ENCODE measurements at regions not wholly inside any gene's neighbourhood (a gene's known extent, or its start where the extent isn't known, plus 50 kb on each side); places are given as distances from the start of the nearest gene placed in this dataset.

DNA sequence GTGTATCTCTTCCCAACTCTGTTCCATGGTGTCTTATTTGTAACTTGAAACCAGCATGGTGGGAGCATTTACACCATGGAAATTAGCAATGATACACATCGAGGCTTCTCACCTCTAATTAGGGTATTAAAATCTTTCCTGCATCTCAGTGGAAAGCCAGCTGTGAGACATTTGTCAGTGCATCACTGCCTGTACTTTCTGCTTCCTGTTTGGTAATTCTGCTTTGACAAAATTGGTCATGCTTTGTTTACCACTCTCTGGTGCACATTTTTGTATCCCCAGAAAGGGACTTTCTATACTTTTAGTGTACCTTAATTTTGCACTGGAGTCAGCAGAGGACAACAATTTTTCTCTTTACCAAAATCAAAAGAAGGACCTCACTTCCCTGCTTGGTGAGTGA lies 402.1 kb downstream of the PDCD6IP start:
- FAIRE-seq: no peak

DNA sequence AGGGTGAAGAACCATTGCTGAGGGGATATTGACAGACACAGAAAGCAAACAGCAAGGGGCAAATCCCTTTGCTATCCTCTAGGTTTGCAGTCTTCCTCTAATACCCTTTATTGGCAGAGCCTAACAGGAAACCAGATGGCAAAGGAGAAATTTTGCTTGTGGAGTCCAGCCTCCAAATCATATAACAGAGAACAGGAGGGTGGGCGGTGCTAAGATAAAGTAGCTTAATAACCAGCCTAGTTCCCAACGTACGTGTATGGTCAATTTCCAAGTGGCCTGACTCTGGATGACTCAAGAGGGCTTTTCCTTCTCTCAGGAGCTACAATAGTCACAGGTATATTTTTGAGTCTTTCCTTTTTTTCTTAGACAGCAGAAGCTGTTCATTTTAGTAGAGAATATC lies 404.5 kb downstream of the PDCD6IP start:
- FAIRE-seq: no peak

DNA sequence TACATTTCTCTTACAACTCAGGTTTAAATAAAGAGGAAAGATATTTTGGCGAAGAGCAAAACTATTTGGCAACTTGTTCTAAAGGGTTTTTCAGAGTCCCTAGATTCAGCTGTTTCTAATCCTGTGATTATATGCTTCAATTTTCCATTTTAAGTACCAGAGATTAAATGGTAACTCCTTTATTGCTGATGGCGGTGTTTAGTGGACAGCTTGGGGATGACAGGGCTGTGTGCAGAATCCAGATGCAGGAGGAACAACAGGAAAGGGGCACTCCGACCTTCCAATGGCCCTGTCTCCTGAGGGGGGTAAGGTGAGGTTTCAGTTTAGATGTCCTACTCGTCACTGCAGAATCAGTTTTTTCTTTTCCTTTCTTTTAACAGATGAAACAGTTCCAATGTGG lies 405.0 kb downstream of the PDCD6IP start:
- no peak for FAIRE-seq

DNA sequence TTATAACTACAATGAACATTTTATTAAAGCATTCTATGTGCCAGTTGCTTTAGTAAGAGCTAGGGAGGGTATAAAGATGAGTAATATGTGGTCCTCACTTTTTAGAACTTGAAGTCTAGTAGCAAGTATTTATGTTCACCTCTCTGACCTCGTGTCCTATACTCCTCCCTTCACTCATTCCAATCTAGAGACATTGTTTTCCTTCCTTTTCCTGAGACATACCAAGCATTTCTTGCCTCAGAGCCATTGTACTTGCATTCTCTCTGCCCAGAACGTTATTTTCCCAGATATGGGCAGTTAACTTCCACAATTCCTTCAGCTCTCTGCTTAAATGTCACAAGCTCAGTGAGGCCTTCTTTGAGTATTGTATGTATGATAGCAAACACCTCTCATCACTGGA lies 408.6 kb downstream of the PDCD6IP start:
- no peak for FAIRE-seq

DNA sequence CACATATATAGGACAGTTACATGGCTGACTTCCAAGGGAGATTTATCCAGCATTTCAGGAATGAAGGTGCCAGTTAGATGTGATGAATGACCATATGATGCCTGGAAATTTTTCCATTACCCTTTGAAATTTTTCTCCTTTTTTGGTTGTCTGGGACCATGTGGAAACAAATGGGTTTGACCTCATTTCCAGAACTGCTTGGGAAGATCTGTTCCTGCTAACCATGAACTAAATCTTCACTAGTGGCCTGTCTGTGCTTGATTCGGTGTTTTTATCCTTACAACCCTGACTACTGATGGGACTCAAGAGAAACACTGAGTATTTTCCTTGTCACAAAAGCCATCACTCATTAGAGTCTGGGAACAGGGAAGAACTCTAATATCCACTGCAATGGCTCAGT lies 409.4 kb downstream of the PDCD6IP start:
- FAIRE-seq: no peak

DNA sequence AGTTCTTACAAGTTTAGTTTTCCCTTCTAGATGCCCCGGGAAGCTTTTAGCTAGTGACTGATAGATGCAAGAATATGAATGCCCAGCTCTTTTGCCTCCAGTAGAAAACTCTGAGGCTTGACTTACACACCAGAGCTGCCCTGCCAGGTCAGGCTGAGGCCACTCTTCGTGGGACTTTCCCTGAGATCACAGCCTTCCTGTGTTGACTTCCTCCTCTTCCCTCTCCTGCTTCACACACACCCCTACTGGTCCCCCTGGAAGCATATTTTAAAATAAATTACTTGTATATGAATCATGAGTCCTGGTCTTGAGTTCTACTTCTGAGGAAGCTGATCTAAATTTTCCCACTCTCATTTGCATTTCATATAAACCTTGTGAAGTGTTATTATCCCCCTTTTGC lies 413.7 kb downstream of the PDCD6IP start:
- no peak for FAIRE-seq

DNA sequence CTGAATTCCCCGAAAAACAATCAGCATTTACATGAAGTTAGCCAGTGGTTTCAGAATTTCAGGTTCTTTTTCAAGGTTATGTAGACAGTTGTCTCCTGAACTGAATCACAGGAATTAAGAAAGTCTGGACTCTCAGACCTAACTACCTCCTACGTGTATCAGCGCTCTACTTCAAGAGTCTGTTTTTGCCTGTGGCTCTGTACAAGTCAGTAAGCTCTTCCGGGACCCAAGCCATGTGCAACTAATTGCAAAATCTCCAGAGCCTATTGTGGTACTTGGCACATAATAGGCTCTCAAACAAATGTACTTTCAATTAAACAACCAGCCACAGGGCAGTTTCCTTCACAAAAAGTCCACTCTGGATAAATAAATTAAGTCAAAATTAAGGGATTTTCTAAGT lies 414.2 kb downstream of the PDCD6IP start:
- no peak for FAIRE-seq

DNA sequence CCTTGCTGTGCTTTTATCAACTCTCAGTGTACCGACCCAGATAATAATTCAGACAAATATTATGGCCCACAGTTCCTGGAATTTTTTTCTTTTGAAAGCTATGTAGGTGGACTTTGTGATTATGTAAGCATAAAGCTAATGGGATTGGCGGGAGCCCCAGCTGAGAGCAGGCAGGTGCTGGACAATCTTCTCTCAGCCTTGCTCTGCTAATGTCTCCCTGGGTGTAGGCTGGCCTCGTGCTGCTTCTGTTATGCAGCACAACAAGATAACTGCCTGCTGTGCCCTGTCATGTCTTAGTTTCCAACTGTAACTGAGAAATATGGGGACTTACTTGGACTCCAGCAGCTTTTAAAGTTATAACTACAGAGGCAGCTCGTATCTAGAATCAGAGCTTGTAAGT lies 415.0 kb downstream of the PDCD6IP start:
- FAIRE-seq: no peak

DNA sequence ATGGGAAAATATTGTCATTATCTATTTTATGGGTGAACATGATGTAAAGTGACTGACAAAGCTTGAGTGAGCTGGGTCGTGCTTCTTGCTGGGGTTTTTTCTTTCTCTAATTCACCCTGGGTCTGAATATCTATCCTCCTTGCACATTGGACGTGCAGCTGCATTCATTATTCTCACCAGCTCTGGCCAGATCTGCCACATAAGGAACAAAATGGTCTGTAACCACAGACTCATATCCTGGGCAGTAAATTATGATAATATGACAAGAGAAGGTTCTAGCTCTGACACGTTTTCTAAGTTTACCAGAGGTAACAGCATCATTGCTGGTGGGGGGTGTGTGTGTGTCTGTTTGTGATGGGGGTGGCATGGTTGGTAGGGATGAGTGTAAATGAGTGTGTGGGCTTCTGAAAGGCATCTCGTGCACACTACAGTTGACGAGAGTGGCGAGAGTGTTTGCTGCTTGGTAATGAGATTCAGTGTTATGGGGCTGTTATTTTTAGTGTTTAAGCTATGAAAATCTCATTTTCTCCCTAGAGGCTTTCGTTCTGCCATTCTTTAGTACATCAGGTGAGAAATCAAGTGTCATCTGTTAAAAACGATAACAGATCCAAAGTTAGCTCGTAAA lies 418.4 kb downstream of the PDCD6IP start:
- FAIRE-seq: no peak

DNA sequence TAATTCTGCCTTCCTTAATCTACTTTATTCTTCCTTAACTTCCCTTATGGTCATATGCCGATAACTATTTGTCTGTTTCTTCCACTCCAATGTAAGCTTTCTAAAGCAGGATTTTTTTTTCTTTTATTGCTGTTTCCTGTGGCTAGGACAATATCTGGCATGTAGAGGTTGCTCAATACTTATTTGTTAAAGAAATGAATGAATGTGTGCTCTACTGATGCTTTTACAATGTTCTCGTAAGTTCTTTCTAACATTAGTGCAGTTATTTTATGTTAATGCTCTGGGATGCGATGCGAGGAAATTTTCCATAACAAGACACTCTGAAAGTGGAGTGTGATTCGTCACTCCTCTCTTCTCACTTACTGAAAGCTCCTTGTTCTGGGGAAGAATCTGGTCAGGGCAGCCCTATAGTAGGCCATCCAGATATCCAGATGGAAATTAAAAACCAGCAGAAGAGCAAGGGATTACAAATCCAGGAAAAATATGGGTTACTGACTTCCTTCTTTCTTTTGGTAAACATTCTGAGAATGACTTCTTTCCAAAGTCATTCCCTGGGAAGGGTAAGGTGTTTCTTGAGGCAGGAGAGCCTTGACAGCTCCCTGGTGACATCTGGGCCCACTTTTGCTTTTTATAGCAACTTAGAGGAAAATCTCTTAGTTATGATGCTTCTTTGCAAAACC lies 420.4 kb downstream of the PDCD6IP start:
- peak; percentile 57 for FAIRE-seq

DNA sequence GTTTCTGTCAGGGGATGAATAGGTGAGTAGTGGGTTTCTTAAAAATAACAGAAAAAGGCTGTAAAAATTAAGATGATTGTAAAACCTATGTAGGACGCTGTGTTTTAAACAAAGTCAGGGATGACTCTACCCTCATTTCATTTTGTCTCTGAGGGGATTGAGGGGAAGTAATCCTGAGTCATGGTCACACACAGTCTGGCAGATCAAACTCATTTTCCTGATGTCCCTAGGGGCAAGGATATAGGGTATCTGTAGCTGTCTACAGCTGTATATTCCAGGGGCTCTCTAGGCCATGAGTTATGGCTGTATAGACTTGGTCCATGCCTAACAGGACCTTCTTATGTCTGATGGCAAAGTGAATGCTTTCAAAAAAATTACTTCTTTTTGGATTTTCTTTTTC lies 421.1 kb downstream of the PDCD6IP start:
- no peak for FAIRE-seq

DNA sequence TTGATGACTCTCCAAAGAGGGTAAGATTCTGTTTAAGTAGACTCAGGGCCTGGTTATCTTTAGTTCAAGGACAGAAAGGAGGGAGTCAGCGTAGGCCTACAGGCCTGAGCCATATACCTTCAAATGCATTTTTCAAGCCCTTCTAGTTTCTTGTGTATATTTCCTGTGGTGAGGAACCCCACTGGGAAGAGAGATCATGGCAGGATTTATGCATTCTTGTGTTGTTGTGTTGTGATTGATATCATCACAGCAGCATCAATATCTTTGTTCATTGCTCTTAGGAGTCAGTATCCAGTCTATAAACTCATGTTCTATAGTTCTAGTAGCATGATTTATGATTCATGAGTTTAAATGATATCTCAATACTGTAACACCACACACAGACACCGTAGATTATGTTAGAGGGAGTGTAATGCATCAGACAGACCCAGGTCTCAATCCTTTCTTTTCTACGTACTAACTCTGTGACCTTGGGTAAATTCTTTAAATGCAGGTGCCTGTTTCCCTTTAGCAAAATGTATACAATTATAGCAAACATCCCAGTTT lies 427.5 kb downstream of the PDCD6IP start:
- FAIRE-seq: no peak

DNA sequence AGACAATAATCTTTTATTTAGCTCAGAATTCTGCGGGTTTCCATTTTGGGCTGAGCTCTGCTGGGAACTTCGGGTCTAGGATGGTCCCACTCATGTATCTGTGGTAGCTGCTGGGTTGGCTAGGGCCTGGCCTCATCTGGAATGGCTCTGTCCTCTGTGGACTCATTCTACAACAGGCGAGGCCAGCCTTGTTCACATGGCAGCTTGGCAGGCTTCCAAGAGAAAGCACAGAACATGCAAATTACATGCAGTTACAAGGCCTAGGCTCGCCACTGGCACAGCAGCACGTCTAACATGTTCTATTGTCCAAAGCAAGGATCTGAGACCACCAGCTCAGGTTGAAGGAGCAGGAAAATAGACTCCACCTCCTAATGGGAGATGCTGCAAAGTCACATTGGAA lies 431.4 kb downstream of the PDCD6IP start:
- no peak for FAIRE-seq

DNA sequence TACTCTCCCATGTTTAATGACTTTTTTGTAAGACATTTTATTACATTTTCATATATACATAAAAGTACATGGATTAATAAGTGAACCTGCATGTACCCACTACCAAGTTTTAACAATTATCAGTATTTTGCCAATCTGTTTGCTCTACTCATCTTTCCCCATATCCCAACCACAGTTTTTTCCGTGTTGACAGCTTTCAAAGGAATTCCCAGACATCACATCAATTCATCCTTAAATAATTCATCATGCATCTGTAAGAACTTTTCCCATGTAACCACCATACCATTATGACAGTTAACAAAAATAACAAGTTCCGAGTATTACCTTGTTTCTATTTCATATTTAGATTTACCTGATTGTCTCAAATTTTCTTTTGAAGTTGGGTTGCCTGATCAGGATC lies 436.7 kb downstream of the PDCD6IP start:
- no peak for FAIRE-seq

DNA sequence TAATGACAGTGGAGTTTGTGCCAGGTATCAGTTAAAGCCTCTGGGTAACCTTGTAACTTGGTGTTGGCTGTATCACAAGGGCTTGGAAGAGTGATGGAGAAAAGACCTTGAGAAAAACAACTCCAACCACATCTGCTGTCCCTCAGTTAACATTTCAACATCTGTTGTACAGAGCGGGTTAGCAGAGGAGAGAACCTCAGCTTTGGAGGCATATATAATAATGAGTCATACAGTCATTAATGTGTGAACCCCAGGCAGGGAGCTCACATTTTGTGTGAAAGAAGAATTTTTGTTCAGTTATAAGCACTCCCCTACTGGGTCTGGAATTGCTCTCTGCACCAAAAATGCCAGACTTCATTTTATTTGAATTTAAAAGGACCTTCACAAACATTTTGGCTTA lies 439.5 kb downstream of the PDCD6IP start:
- peak; percentile 93 for FAIRE-seq

DNA sequence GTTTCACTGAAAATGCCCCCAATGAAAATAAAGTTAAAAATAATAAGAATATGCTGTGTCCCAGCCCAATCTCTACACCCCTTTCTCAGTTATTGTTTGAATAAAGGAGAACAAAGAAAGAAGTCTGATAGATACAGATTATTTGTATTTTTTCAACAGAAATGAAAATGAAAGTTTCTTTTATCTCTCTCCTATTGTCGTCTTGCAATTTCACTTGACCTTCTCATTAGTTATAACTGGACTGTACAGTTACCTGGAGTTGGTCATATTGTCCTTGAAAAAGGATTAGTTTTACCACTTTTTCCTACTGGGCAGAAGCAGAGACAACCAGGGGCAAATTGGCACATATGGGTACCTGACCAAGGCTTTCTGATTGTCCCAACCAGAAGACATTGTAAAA lies 440.0 kb downstream of the PDCD6IP start:
- FAIRE-seq: no peak

DNA sequence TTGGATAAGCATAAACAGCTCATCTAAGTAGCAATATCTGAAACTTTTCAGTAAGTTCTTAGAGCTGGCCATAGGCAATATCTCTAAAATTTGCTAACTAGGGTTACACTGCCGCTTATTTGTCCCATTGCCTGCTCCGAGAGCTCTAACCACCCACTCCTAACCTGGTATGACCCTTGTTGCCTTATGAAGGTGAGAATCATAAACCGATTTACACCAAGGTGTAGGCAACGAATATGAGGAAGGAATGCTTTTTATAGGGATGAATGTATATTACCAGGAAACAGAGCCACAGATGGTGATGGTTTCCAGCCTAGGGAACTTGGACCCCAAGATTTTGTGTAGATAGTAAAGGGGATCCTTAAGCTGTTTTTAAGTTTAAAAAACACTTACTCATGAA lies 440.9 kb downstream of the PDCD6IP start:
- FAIRE-seq: no peak

DNA sequence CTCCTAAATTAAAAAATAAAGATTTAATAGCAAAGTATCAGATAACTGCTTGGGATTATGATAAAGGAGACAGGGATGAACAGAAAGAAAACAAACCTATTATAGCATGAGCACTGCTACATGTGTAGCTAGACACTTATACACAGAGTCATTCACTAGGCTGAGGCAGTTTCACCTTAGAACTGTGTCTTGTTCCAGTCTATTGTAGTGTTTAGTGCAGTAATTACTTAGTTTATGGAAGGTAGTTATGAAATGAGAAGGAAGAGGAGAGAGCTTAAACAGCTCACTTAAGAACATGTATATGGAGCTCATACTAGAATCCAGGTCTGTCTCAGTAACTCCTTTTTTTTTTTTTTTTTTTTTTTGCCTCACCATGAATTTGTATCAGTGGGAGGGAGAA lies 441.4 kb downstream of the PDCD6IP start:
- FAIRE-seq: no peak

DNA sequence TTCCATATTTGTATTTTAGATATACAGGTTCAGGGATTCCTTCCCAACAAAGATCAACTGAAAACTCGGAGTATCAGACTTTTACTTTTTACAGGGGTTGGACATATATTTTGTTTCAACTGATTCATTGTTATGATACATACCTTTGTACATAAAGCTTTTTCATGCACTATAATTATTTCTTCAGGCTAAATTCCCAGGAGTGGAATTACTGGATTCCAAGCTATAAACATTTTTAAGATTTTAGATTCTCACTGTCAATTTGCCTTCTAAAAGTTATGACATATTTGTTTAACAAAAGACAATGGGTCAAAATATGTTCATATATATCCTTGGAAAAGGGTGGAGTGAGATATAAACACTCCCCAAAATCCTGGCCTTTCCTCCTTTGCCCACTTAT lies 449.0 kb downstream of the PDCD6IP start:
- no peak for FAIRE-seq

DNA sequence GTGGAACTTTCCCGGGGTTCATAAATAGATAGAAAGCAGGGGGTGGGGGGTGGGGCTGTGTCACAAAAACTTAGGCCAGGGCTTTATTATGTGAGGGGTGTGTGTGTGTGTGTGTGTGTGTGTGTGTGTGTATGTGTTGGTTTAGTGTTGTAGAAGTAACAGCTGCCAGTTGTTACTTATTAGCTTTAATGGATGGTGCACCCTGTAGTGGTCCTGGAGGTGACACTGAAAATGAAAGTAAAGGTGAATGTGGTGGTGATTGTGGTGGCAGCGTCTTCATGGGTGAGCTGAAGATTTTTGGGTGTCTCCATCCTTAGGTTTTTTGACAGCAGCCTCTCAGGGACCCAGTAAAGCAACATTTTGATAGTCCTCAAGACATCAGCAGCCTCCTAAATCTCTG lies 449.9 kb downstream of the PDCD6IP start:
- FAIRE-seq: no peak

DNA sequence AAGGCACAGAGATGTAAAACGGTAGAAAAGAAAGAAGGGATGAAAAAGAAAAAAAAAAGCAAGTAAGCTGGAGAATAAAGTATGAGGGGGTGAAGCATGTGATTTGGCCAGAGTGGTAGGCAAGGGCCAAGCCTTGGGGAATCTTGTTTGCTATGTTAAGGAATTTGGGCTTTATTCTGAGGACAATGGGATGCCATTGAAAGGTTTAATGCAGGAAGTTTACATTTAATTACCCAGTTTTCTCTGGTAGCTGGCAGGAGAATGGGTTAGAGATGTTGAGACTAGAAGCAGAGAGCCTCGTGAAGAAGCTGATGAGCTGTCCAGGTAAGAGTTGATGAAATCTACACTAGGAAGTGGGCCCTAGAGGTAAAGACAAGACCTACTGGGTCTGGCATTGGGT lies 455.9 kb downstream of the PDCD6IP start:
- FAIRE-seq: no peak

DNA sequence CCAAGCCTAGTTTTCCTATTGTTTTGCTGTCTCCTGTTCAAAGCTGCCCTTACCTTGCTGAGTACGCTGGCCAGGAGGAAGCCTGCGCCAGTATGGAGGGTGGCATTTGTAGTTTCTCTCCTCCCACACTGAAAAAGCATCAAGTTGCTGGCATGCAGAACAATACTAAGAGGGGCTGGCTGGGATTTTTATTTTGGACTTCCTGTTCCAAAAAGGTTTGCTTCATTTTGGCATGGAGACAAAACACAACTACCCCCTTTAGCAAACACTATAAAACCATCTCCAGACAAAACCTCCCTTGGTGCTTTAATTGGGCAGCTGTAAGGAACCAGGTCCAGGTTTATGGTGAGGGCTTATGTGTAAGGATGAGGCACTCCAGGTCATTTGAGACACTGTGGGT lies 457.6 kb downstream of the PDCD6IP start:
- FAIRE-seq: peak; percentile 74

DNA sequence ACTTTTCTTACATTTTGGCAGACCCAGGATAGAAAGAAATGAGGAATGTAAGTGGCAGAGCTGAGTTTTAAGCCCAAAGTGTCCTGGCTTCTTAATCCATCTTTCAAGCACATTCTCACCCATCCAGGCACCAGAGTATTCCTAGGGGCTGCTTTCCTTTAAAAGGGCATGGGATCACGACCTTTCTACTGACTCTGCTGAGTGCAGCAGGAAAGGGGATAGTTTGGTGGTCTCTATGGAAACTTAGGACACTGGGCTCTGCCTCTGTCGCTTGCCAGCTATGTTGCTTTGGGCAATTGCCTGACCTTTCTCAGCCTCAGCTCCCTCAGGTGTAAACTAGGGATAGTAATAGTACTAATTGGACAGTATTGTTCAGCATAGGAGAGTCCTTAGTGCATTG lies 458.4 kb downstream of the PDCD6IP start:
- FAIRE-seq: no peak

DNA sequence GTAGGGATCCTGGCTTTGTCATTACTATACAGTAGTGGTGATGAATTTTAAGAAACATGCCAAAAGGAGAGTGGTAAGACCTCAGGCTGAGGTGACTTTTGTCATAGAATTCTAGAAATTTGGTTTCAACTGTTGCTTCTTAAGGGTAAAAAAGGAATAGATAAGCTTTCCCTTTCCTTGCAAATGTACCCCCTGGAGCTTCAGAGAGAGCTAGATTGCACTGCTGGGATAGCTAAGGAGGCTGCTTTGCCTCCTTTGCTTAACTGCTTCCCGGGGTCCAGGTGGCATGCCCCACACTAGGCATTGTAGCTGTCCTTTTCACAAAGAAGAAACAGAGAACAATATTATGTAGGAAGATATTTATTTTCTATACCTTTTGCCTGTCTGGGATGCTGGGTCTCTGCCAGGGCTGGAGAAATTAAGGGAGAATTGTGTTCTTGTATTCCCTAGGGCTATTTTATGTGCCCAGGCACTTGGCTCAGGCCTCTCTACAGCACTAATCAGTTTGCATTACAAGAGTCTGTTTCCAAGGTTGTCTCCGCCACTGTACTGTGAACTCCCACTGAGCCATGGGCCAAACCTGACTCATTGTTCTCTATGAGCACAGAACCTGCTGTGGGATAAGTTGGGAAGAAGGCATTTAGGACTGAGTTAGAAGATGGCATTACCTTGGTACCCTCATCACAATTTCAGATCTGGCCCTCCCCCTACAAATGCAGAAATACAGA lies 460.0 kb downstream of the PDCD6IP start:
- FAIRE-seq: no peak

Measured in endometrium (tissue), 2 donors.